HEK293 (cell line): ENCODE measurements at regions not wholly inside any gene's neighbourhood (a gene's known extent, or its start where the extent isn't known, plus 50 kb on each side); places are given as distances from the start of the nearest gene placed in this dataset.

Source experiments
- CTCF ChIP-seq: fragments of 450-650 bp; formaldehyde crosslinking; IDR thresholded peaks from 2 replicates; pipeline ENCODE4 v1.5.1; 2016; ENCODE audit warnings: missing biosample characterization, missing genetic modification characterization
- KLF16 ChIP-seq: fragments of 450-650 bp; formaldehyde crosslinking; IDR thresholded peaks from 2 replicates; pipeline ENCODE4 v1.5.1; 2017; ENCODE audit warnings: missing biosample characterization, missing genetic modification characterization
- MEIS1 ChIP-seq: sonication (generic); formaldehyde crosslinking; IDR thresholded peaks from 2 replicates; pipeline ENCODE4 v1.8.1; 2022; ENCODE audit warnings: missing genetic modification reagents, mild to moderate bottlenecking, borderline replicate concordance
- ZBTB1 ChIP-seq: fragments of 450-650 bp; formaldehyde crosslinking; IDR thresholded peaks from 2 replicates; pipeline ENCODE4 v1.5.1; 2016; ENCODE audit warnings: missing biosample characterization, missing genetic modification characterization
- ZBTB8A ChIP-seq: fragments of 450-650 bp; formaldehyde crosslinking; IDR thresholded peaks from 2 replicates; pipeline ENCODE4 v1.5.1; 2016; ENCODE audit warnings: missing biosample characterization, missing genetic modification characterization
- ZFP69B ChIP-seq: fragments of 450-650 bp; formaldehyde crosslinking; IDR thresholded peaks from 2 replicates; pipeline ENCODE4 v1.5.1; 2016; ENCODE audit warnings: missing biosample characterization, missing genetic modification characterization
- ZNF138 ChIP-seq: fragments of 450-650 bp; formaldehyde crosslinking; IDR thresholded peaks from 2 replicates; pipeline ENCODE4 v1.5.1; 2016; ENCODE audit warnings: missing biosample characterization, missing genetic modification characterization, borderline replicate concordance
- ZNF292 ChIP-seq: fragments of 450-650 bp; formaldehyde crosslinking; IDR thresholded peaks from 2 replicates; pipeline ENCODE4 v1.5.1; 2016; ENCODE audit warnings: low read depth, missing biosample characterization, missing genetic modification characterization, borderline replicate concordance
- ZNF585B ChIP-seq: fragments of 450-650 bp; formaldehyde crosslinking; IDR thresholded peaks from 2 replicates; pipeline ENCODE4 v1.5.1; 2016; ENCODE audit warnings: missing biosample characterization, missing genetic modification characterization
- ZNF660 ChIP-seq: fragments of 450-650 bp; IDR thresholded peaks from 2 replicates; pipeline ENCODE4 v1.5.1; 2018; ENCODE audit warnings: missing biosample characterization, mild to moderate bottlenecking, missing genetic modification characterization
- ZNF664 ChIP-seq: fragments of 450-650 bp; formaldehyde crosslinking; IDR thresholded peaks from 2 replicates; pipeline ENCODE4 v1.5.1; 2016; ENCODE audit warnings: missing biosample characterization, missing genetic modification characterization
- ZNF843 ChIP-seq: fragments of 450-650 bp; formaldehyde crosslinking; IDR thresholded peaks from 2 replicates; pipeline ENCODE4 v1.5.1; 2016; ENCODE audit warnings: missing biosample characterization, missing genetic modification characterization
- TF ChIP-seq, protein P1 (sequence below): fragments of 450-650 bp; formaldehyde crosslinking; IDR thresholded peaks from 2 replicates; pipeline ENCODE4 v1.5.1; 2016; ENCODE audit warnings: missing biosample characterization, missing genetic modification characterization

DNA sequence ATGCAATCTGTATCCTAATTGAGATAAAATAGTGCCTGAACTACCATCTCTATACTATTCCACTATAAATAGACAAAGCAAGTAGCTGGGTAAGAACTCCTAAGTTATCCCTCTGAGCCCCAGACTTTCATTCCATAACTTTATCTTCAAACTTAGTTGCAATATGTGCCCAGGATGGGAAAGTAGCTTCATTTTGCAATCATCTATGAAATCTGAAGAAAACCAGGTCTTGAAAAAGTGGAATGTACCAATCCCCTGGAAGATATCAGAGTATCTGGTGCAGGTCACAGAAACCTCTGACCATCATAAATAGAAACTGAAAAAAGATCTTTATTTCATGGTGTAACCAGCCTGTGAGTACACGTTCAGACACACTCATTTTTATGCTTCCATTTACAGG, 78.1 kb upstream of the TMEM178A start:
- no peak for TF ChIP-seq CTCF (tag by site-specific recombination)
- no peak for TF ChIP-seq ZBTB8A (tag by site-specific recombination)
- no peak for TF ChIP-seq ZBTB1 (tag by site-specific recombination)
- no peak for TF ChIP-seq ZNF664 (tag by site-specific recombination)
- no peak for TF ChIP-seq ZNF292 (tag by site-specific recombination)
- TF ChIP-seq, protein P1, sequence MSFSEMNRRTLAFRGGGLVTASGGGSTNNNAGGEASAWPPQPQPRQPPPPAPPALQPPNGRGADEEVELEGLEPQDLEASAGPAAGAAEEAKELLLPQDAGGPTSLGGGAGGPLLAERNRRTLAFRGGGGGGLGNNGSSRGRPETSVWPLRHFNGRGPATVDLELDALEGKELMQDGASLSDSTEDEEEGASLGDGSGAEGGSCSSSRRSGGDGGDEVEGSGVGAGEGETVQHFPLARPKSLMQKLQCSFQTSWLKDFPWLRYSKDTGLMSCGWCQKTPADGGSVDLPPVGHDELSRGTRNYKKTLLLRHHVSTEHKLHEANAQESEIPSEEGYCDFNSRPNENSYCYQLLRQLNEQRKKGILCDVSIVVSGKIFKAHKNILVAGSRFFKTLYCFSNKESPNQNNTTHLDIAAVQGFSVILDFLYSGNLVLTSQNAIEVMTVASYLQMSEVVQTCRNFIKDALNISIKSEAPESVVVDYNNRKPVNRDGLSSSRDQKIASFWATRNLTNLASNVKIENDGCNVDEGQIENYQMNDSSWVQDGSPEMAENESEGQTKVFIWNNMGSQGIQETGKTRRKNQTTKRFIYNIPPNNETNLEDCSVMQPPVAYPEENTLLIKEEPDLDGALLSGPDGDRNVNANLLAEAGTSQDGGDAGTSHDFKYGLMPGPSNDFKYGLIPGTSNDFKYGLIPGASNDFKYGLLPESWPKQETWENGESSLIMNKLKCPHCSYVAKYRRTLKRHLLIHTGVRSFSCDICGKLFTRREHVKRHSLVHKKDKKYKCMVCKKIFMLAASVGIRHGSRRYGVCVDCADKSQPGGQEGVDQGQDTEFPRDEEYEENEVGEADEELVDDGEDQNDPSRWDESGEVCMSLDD (tag by site-specific recombination), result no peak
- TF ChIP-seq ZNF138, result no peak
- no peak for TF ChIP-seq ZNF660 (tag by site-specific recombination)
- TF ChIP-seq ZFP69B, result no peak
- no peak for TF ChIP-seq ZNF843 (tag by site-specific recombination)
- TF ChIP-seq KLF16 (tag by site-specific recombination), result no peak
- TF ChIP-seq ZNF585B (tag by site-specific recombination), result no peak
- TF ChIP-seq MEIS1 (CRISPR knock-in tag), result no peak
